Stomach (tissue), 4 donors: ENCODE measurements at regions not wholly inside any gene's neighbourhood (a gene's known extent, or its start where the extent isn't known, plus 50 kb on each side); places are given as distances from the start of the nearest gene placed in this dataset.

ENCODE experiments used
- EP300 ChIP-seq: sonication (generic); formaldehyde crosslinking; IDR thresholded peaks from one replicate; pipeline ENCODE4 v1.6.1; 2017; ENCODE audit warnings: antibody characterized with exemption
- POLR2AphosphoS5 ChIP-seq, 3 donors: sonication (generic); formaldehyde crosslinking; IDR thresholded peaks; one replicate each; pipeline ENCODE4 v1.6.1; 2016; ENCODE audit warnings: antibody characterized with exemption in 3 of 3
- TF ChIP-seq, protein P1 (sequence below), 7 experiments: fragments of 450-650 bp in 4 of 7; fragments of 200-600 bp in 3 of 7; sonication (generic) in 3 of 7; IDR thresholded peaks; one replicate each; pipeline ENCODE4 v1.5.1; 2016 to 2019; ENCODE audit warnings: antibody characterized with exemption in 7 of 7, control low read depth in 2 of 7, mild to moderate bottlenecking in 1 of 7

DNA sequence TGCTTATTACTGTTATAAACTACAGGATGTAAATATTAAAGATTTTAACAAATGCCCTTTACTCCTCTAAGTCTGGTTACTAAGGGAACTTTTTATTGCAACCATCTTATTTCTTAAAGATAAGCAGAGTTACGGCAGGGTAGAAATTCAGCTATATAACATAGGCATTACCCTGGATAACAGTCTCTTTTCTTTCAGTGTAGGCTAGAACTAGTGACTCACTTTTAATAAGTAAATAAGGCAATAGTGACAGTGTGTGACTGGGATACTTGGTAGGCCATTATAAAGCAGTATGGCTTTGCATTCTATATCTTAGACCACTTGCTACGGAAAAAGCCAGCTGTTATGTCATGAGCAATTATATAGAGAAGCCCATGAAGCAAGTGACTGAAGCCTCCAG, 1041.0 kb upstream of the NRXN1 start:
- TF ChIP-seq, protein P1, sequence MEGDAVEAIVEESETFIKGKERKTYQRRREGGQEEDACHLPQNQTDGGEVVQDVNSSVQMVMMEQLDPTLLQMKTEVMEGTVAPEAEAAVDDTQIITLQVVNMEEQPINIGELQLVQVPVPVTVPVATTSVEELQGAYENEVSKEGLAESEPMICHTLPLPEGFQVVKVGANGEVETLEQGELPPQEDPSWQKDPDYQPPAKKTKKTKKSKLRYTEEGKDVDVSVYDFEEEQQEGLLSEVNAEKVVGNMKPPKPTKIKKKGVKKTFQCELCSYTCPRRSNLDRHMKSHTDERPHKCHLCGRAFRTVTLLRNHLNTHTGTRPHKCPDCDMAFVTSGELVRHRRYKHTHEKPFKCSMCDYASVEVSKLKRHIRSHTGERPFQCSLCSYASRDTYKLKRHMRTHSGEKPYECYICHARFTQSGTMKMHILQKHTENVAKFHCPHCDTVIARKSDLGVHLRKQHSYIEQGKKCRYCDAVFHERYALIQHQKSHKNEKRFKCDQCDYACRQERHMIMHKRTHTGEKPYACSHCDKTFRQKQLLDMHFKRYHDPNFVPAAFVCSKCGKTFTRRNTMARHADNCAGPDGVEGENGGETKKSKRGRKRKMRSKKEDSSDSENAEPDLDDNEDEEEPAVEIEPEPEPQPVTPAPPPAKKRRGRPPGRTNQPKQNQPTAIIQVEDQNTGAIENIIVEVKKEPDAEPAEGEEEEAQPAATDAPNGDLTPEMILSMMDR (IDR thresholded peaks at IDR 0.05): no peak
- TF ChIP-seq POLR2AphosphoS5 (IDR thresholded peaks at IDR 0.05): no peak
- TF ChIP-seq EP300: no peak
